Adrenal gland (tissue), 5 donors: ENCODE measurements at regions not wholly inside any gene's neighbourhood (a gene's known extent, or its start where the extent isn't known, plus 50 kb on each side); places are given as distances from the start of the nearest gene placed in this dataset.

Source experiments
- CTCF ChIP-seq, 6 experiments: fragments of 450-650 bp in 4 of 6; fragments of 200-600 bp in 2 of 6; sonication (generic) in 1 of 6; IDR thresholded peaks; 1 replicate in 5 of 6; 2 replicates in 1 of 6; pipeline versions ENCODE4 v1.5.1 to v1.8.0; 2016 to 2021; ENCODE audit warnings: antibody characterized with exemption in 6 of 6, mild to moderate bottlenecking in 2 of 6, moderate library complexity in 1 of 6
- POLR2A ChIP-seq, 2 donors: fragments of 450-650 bp; IDR thresholded peaks; one replicate each; pipeline ENCODE4 v1.6.1; 2017; ENCODE audit warnings: antibody characterized with exemption in 2 of 2, mild to moderate bottlenecking in 2 of 2, moderate library complexity in 1 of 2
- donor health status: DM: no; HTN: no; CAD: no.

- no peak for TF ChIP-seq CTCF (IDR thresholded peaks at IDR 0.05)
- TF ChIP-seq POLR2A (IDR thresholded peaks at IDR 0.05) = no peak
These were observed 95.1 kb downstream of the LSMEM1 start for GRCh38 chr7:112575864-112576263.
